Heart right ventricle (tissue), 16 donors: ENCODE measurements at regions not wholly inside any gene's neighbourhood (a gene's known extent, or its start where the extent isn't known, plus 50 kb on each side); places are given as distances from the start of the nearest gene placed in this dataset.

Experiments
- ATAC-seq, 8 donors: fragments of 200-7000 bp; cut with Tn5 transposase; one replicate each; pipeline ENCODE4 v1.9.1; 2020; ENCODE audit warnings: mild to moderate bottlenecking in 8 of 8, moderate library complexity in 8 of 8, moderate number of reproducible peaks in 1 of 8
- DNase-seq, 2 donors: peaks; one replicate each; pipeline ENCODE4 v3.0.0-alpha.2; 2020
- H3K27ac ChIP-seq, 10 donors: fragments of 200-600 bp; sonication (generic) in 2 of 10; one replicate each; pipeline versions ENCODE4 v1.5.0 to v1.8.0; 2020 to 2022; ENCODE audit warnings: mild to moderate bottlenecking in 3 of 10
- H3K27me3 ChIP-seq, 7 donors: fragments of 200-600 bp; one replicate each; pipeline ENCODE4 v1.8.0; 2021 to 2022; ENCODE audit warnings: mild to moderate bottlenecking in 2 of 7
- H3K36me3 ChIP-seq, 9 donors: fragments of 200-600 bp; sonication (generic) in 1 of 9; one replicate each; pipeline versions ENCODE4 v1.5.0 to v1.8.0; 2020 to 2022; ENCODE audit warnings: mild to moderate bottlenecking in 2 of 9
- H3K4me1 ChIP-seq, 9 donors: fragments of 200-600 bp; sonication (generic) in 1 of 9; one replicate each; pipeline versions ENCODE4 v1.5.0 to v1.8.0; 2020 to 2022; ENCODE audit warnings: mild to moderate bottlenecking in 4 of 9
- H3K4me3 ChIP-seq, 10 donors: fragments of 200-600 bp; sonication (generic) in 2 of 10; one replicate each; pipeline versions ENCODE4 v1.5.0 to v1.8.0; 2020 to 2022; ENCODE audit warnings: mild to moderate bottlenecking in 7 of 10, moderate library complexity in 2 of 10
- H3K9me3 ChIP-seq, 11 donors: fragments of 200-600 bp in 10 of 11; sonication (generic) in 2 of 11; one replicate each; pipeline versions ENCODE4 v1.5.0 to v1.8.0; 2013 to 2022; ENCODE audit warnings: mild to moderate bottlenecking in 2 of 11, control low read depth in 1 of 11, moderate library complexity in 1 of 11
- WGBS, 2 donors: extraction: QIAGEN DNeasy Blood & Tissue Kit; methylation state at CpG; one replicate each; pipeline ENCODE4 v1.1.7; 2013; ENCODE audit warnings: inconsistent platforms in 1 of 2; 5-methylcytosine and 5-hydroxymethylcytosine counted together
- intact Hi-C, 10 donors: fragments of 100-400 bp; cut with DNase I; formaldehyde crosslinking; loops; one replicate each; pipeline versions ENCODE4 v1.11.1 to v1.14.2; 2022
- TF ChIP-seq, protein P1 (sequence below), 9 donors: fragments of 200-600 bp; sonication (generic) in 2 of 9; IDR thresholded peaks; one replicate each; pipeline versions ENCODE4 v1.5.0 to v1.8.0; 2021 to 2022; ENCODE audit warnings: antibody characterized with exemption in 9 of 9, mild to moderate bottlenecking in 5 of 9, moderate library complexity in 1 of 9
- donor health status: Arrhythmogenic right ventricular cardiomyopathy.
- donor health status: ischemic (EF 13 %, LVEDD 7.1; RV severe dilation, severe dysfunction).
- donor health status: healthy with polysubstance abuse.
- donor health status: DM: no; HTN: yes; CAD: no.
- donor health status: DM: no; HTN: no; CAD: no.
- donor health status: ischemic (EF 25% LVEDD 6.9; RV normal size, moderate dysfunction).
- donor health status: ischemic (EF 25% LVEDD 5.7; RV mildly dilated, moderate dysfunction).
- donor health status: healthy.
- donor health status: DM: yes; HTN: yes; CAD: no.
- donor health status: Ischemic cardiomyopathy.
- donor health status: ischemic (EF 35%, LVEDD 5.7; RV mildly dilated, moderate dysfunction).
- donor health status: nonischemic (EF 11% LVEDD 7.7; RV severe dilation, severe dysfunction).
- donor health status: DM: yes; HTN: yes; CAD: no.
- donor health status: PGD.
- donor health status: ischemic (EF 29% LVEDD 5.4; RV normal size, mild dysfunction).
- donor health status: nonischemic (EF 23%, LVEDD 6.1; RV moderate dilation, normal function).

DNA sequence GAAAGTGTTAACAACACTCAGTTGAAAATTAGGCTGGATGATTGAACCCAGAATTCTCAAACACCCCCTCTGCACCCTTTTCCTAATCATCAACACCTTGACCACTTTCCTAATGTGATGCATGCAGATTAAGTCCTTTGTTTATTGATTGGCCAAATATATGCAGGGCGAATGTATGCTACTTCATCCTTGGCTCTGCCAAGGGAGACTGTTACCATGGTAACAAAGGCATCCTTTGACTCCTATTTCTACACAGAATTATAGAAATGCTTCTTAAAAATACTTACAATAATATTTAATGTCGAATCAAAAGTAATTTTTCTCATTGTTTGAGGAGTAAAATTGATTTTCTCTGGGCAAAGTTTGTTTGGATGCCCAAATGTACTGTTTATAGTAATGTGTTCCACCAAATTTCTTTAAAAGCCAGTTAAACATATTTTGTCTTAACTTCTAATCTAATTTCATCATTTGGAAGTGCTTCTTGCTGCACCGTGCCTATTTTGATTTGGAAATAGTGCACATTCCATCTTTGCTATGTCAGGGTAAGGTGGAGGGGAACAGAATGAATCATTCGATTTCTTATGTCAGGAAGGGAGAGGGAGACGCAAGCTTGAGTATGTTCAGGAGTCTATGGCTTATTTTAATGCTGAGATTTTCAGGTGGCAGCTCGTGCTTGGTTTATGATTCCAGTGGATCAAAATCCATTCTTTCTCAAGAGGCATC lies 1384.3 kb upstream of the WWC1 start:
- Histone ChIP-seq H3K9me3 (no peaks in the 10 kb centered on the region), H3K36me3 (no peaks in the 10 kb centered on the region), H3K4me1 (no peaks in the 10 kb centered on the region), H3K27ac (no peak overlapping the region), H3K4me3 (no peak overlapping the region), H3K27me3 (peaks cover 0 to 5% (median 0%) of the 10 kb centered on the region in 7 donors)
- intact Hi-C loops, result no loop called here
- TF ChIP-seq, protein P1, sequence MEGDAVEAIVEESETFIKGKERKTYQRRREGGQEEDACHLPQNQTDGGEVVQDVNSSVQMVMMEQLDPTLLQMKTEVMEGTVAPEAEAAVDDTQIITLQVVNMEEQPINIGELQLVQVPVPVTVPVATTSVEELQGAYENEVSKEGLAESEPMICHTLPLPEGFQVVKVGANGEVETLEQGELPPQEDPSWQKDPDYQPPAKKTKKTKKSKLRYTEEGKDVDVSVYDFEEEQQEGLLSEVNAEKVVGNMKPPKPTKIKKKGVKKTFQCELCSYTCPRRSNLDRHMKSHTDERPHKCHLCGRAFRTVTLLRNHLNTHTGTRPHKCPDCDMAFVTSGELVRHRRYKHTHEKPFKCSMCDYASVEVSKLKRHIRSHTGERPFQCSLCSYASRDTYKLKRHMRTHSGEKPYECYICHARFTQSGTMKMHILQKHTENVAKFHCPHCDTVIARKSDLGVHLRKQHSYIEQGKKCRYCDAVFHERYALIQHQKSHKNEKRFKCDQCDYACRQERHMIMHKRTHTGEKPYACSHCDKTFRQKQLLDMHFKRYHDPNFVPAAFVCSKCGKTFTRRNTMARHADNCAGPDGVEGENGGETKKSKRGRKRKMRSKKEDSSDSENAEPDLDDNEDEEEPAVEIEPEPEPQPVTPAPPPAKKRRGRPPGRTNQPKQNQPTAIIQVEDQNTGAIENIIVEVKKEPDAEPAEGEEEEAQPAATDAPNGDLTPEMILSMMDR (IDR thresholded peaks at IDR 0.05), result no peak
- no peak for ATAC-seq
- 56 to 61% methylated on average over 6 of the region's 6 CpGs for WGBS, 2 donors
- DNase-seq, result no peak

DNA sequence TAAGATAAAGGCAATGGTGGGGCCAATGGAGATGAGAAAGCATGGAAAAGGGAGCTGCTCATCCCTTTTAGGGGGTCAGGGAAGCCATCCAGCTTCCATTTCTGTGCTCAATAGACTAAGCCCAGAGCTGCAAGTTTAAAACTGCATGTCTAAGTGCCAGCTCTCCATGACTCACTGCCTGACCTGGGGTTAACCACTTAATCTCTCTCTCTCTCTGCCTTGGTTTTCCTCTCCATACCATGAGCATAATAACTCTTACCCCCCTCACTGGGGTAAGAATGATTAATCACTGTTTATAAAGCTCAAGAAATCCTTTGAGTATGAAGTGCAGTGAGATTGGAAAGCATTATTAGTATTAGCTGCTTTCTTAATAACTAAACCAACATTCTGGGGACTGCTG lies 1382.4 kb upstream of the WWC1 start:
- no peak for DNase-seq
- intact Hi-C loops, result no loop called here
- Histone ChIP-seq H3K27ac (no peak overlapping the region), H3K36me3 (no peaks in the 10 kb centered on the region), H3K4me3 (no peak overlapping the region), H3K9me3 (no peaks in the 10 kb centered on the region), H3K4me1 (no peaks in the 10 kb centered on the region), H3K27me3 (no peaks in the 10 kb centered on the region)
- no peak for ATAC-seq
- TF ChIP-seq, protein P1 (IDR thresholded peaks at IDR 0.05), result no peak

DNA sequence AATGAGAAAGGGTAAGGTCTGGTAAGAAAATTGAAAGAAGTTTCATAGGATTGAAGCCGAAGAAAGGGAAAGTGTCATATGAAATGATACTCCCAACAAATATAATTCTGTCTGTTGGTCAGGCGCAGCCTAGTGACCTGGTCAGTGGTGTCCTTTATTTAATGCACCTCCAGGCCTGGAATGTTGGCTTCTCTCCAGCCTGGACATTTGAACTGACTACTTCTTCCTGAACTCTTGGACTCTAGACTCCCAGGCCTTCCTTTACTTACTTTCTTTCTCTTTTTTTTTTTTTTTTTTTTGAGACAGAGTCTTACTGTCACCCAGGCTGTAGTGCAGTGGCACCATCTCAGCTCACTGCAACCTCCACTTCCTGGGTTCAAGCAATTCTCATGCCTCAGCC lies 1381.5 kb upstream of the WWC1 start:
- DNase-seq (no peak), ATAC-seq (no peak)
- Histone ChIP-seq H3K27me3 (no peaks in the 10 kb centered on the region), H3K4me1 (no peaks in the 10 kb centered on the region), H3K27ac (no peak overlapping the region), H3K36me3 (no peaks in the 10 kb centered on the region), H3K4me3 (no peak overlapping the region), H3K9me3 (no peaks in the 10 kb centered on the region)
- intact Hi-C loops, result no loop called here
- TF ChIP-seq, protein P1 (IDR thresholded peaks at IDR 0.05), result no peak
- WGBS, 2 donors, result 89 to 90% methylated on average over 2 of the region's 2 CpGs

DNA sequence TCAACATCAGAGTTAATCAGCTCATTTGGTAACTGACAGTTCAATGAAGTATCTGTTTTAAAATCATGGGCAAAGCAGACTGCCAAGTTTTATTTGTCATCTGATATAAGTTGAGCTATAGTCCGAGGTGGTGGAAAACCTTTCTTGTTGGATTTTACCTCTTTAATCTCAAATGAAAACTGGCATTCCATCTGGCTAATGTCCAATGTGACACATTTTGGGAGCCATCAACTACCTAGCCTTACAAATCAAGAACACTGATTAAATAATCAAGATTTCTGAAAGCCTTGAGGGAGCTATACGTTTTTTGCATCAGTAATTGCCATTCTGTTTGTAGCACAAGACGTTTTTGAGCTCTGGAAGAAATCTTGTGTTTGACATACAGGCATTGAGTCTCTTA lies 1380.5 kb upstream of the WWC1 start:
- H3K4me1 ChIP-seq, result no peaks in the 10 kb centered on the region
- no peaks in the 10 kb centered on the region for H3K27me3 ChIP-seq
- no peak overlapping the region for H3K4me3 ChIP-seq
- WGBS, 2 donors, result 43 to 45% methylated on average over 3 of the region's 3 CpGs
- no peaks in the 10 kb centered on the region for H3K36me3 ChIP-seq
- DNase-seq, result no peak
- H3K27ac ChIP-seq, result no peak overlapping the region
- no peak for ATAC-seq
- H3K9me3 ChIP-seq, result no peaks in the 10 kb centered on the region
- intact Hi-C loops, result no loop called here
- TF ChIP-seq, protein P1 (IDR thresholded peaks at IDR 0.05), result no peak
